Right lobe of liver (tissue), 6 donors: ENCODE measurements at regions not wholly inside any gene's neighbourhood (a gene's known extent, or its start where the extent isn't known, plus 50 kb on each side); places are given as distances from the start of the nearest gene placed in this dataset.
"Not testable (repeated sequence)": the region's sequence is repeated elsewhere in the genome, so short reads cannot be mapped to it uniquely, and the experiment has no call there.

Source experiments
- ATAC-seq, 4 donors: fragments of 200-7000 bp; cut with Tn5 transposase; one replicate each; pipeline ENCODE4 v1.9.1; 2020; ENCODE audit warnings: mild to moderate bottlenecking in 4 of 4, moderate library complexity in 4 of 4
- DNase-seq, 3 donors: peaks; one replicate each; pipeline ENCODE4 v3.0.0-alpha.2; 2020
- H3K27ac ChIP-seq, 3 donors: fragments of 200-600 bp; one replicate each; pipeline ENCODE4 v1.8.0; 2022
- H3K27me3 ChIP-seq, 2 donors: fragments of 200-600 bp; one replicate each; pipeline ENCODE4 v1.8.0; 2022
- H3K36me3 ChIP-seq, 4 donors: fragments of 200-600 bp; sonication (generic) in 1 of 4; one replicate each; pipeline versions ENCODE4 v1.5.1 to v1.8.0; 2017 to 2022; ENCODE audit warnings: control low read depth in 1 of 4
- H3K4me1 ChIP-seq, 4 donors: fragments of 200-600 bp; sonication (generic) in 1 of 4; one replicate each; pipeline versions ENCODE4 v1.5.1 to v1.8.0; 2017 to 2022; ENCODE audit warnings: control low read depth in 1 of 4
- H3K4me3 ChIP-seq, 3 donors: fragments of 200-600 bp; one replicate each; pipeline ENCODE4 v1.8.0; 2022
- H3K9me3 ChIP-seq, 4 donors: fragments of 200-600 bp; sonication (generic) in 1 of 4; one replicate each; pipeline versions ENCODE4 v1.5.1 to v1.8.0; 2017 to 2022; ENCODE audit warnings: control low read depth in 1 of 4
- CTCF ChIP-seq, 4 donors: fragments of 200-600 bp in 3 of 4; fragments of 450-650 bp in 1 of 4; IDR thresholded peaks; one replicate each; pipeline versions ENCODE4 v1.5.1 to v1.8.0; 2016 to 2022; ENCODE audit warnings: antibody characterized with exemption in 4 of 4, mild to moderate bottlenecking in 2 of 4
- POLR2A ChIP-seq: fragments of 450-650 bp; IDR thresholded peaks from one replicate; pipeline ENCODE4 v1.6.1; 2017; ENCODE audit warnings: antibody characterized with exemption, mild to moderate bottlenecking
- WGBS: methylation state at CpG from one replicate; pipeline ENCODE4 v1.1.6; 2018; ENCODE audit warnings: low coverage, low lambda C conversion rate; ENCODE audit not compliant: insufficient coverage; ENCODE audit errors: missing lambda C conversion rate; 5-methylcytosine and 5-hydroxymethylcytosine counted together
- intact Hi-C, 2 donors: fragments of 100-400 bp; cut with DNase I; formaldehyde crosslinking; loops; one replicate each; pipeline versions ENCODE4 v1.11.2 to v1.14.1; 2022
- donor health status: DM: no; HTN: yes; CAD: no.
- donor health status: DM: no; HTN: no; CAD: no.
- donor health status: DM: no; HTN: no; CAD: no.
- donor health status: DM: no; HTN: yes; CAD: no.
- donor health status: DM: no; HTN: yes; CAD: no.

GRCh38 chr6:120273411-120273810 is 923.9 kb upstream of the MAN1A1 start:
- WGBS, result 51% methylated on average over 3 of the region's 3 CpGs
- intact Hi-C loops, result no loop called here
- no peaks in the 10 kb centered on the region for H3K36me3 ChIP-seq
- TF ChIP-seq POLR2A (no peak), CTCF (IDR thresholded peaks at IDR 0.05) (no peak)
- no peak for ATAC-seq
- no peak for DNase-seq
- H3K27ac ChIP-seq, result no peak overlapping the region
- H3K4me3 ChIP-seq, result no peak overlapping the region
- no peaks in the 10 kb centered on the region for H3K9me3 ChIP-seq
- H3K4me1 ChIP-seq, result no peaks in the 10 kb centered on the region
- H3K27me3 ChIP-seq, result no peaks in the 10 kb centered on the region

GRCh38 chr6:120272038-120272437 is 922.5 kb upstream of the MAN1A1 start:
- no peak for DNase-seq
- TF ChIP-seq CTCF (IDR thresholded peaks at IDR 0.05), result no peak
- TF ChIP-seq POLR2A, result no peak
- Histone ChIP-seq H3K4me1 (no peaks in the 10 kb centered on the region), H3K4me3 (no peak overlapping the region), H3K36me3 (no peaks in the 10 kb centered on the region), H3K27ac (no peak overlapping the region), H3K9me3 (no peaks in the 10 kb centered on the region), H3K27me3 (no peaks in the 10 kb centered on the region)
- ATAC-seq, result no peak
- intact Hi-C loops, result no loop called here

GRCh38 chr6:120268256-120268655 is 918.7 kb upstream of the MAN1A1 start:
- ATAC-seq, H3K9me3 ChIP-seq, H3K27me3 ChIP-seq, H3K36me3 ChIP-seq, H3K4me3 ChIP-seq, H3K27ac ChIP-seq, H3K4me1 ChIP-seq, intact Hi-C loops, DNase-seq: not testable (repeated sequence)
- WGBS, result 60% methylated on average over 6 of the region's 9 CpGs

- H3K4me1 ChIP-seq, result no peaks in the 10 kb centered on the region
- no peak for TF ChIP-seq POLR2A
- no peak for TF ChIP-seq CTCF (IDR thresholded peaks at IDR 0.05)
- no peaks in the 10 kb centered on the region for H3K27me3 ChIP-seq
- ATAC-seq (no peak), DNase-seq (no peak)
- no peak overlapping the region for H3K27ac ChIP-seq
- no peaks in the 10 kb centered on the region for H3K36me3 ChIP-seq
- H3K4me3 ChIP-seq, result no peak overlapping the region
- intact Hi-C loops, result no loop called here
- WGBS, result 79% methylated on average over 2 of the region's 2 CpGs
- H3K9me3 ChIP-seq, result no peaks in the 10 kb centered on the region
Observed at GRCh38 chr6:120262354-120262753, 912.8 kb upstream of the MAN1A1 start.

GRCh38 chr6:120260636-120261035 is 911.1 kb upstream of the MAN1A1 start:
- no peaks in the 10 kb centered on the region for H3K4me1 ChIP-seq
- no peak for ATAC-seq
- DNase-seq, result no peak
- no peaks in the 10 kb centered on the region for H3K36me3 ChIP-seq
- intact Hi-C loops, result no loop called here
- no peak for TF ChIP-seq CTCF (IDR thresholded peaks at IDR 0.05)
- no peak for TF ChIP-seq POLR2A
- no peak overlapping the region for H3K4me3 ChIP-seq
- H3K27ac ChIP-seq, result no peak overlapping the region
- H3K9me3 ChIP-seq, result no peaks in the 10 kb centered on the region
- H3K27me3 ChIP-seq, result no peaks in the 10 kb centered on the region
- 31% methylated on average over 2 of the region's 2 CpGs for WGBS
